Common myeloid progenitor, CD34-positive (primary cell): ENCODE measurements at regions not wholly inside any gene's neighbourhood (a gene's known extent, or its start where the extent isn't known, plus 50 kb on each side); places are given as distances from the start of the nearest gene placed in this dataset.

Source experiments
- CTCF ChIA-PET: fragments of 350-600 bp; sonication (Branson Sonifier 250); formaldehyde crosslinking; loops from one replicate; lab custom pipeline; 2021; ENCODE audit warnings: antibody characterized with exemption; lab: Charles Lee
- POLR2A ChIA-PET: fragments of 350-600 bp; sonication (Branson Sonifier 250); formaldehyde crosslinking; loops from one replicate; lab custom pipeline; 2021; ENCODE audit warnings: antibody characterized with exemption; lab: Charles Lee
- DNase-seq, 3 donors: peaks; one replicate each; pipeline versions ENCODE4 v3.0.0 to v3.0.0-alpha.2; 2013
- H3K27ac ChIP-seq, 2 experiments: 1 replicate in 1 of 2; 2 replicates in 1 of 2; pipeline ENCODE4 v1.7.0; 2013; ENCODE audit warnings: inconsistent platforms in 2 of 2, low read length in 2 of 2, mild to moderate bottlenecking in 2 of 2, low read depth in 1 of 2, moderate library complexity in 1 of 2; ENCODE audit not compliant: severe bottlenecking in 2 of 2, insufficient read depth in 1 of 2, poor library complexity in 1 of 2
- H3K27me3 ChIP-seq, 5 experiments: replicated peaks in 2 of 5; 1 replicate in 3 of 5; 2 replicates in 2 of 5; pipeline versions ENCODE4 v1.6.1 to v1.7.0; 2013; ENCODE audit warnings: low read length in 4 of 5, mild to moderate bottlenecking in 2 of 5, moderate library complexity in 2 of 5, inconsistent platforms in 1 of 5; ENCODE audit not compliant: insufficient read depth in 5 of 5, control insufficient read depth in 4 of 5
- H3K36me3 ChIP-seq, 4 experiments: 1 replicate in 2 of 4; 2 replicates in 2 of 4; pipeline versions ENCODE4 v1.6.1 to v1.7.0; 2013; ENCODE audit warnings: low read length in 3 of 4, control low read depth in 1 of 4, mild to moderate bottlenecking in 1 of 4; ENCODE audit not compliant: control insufficient read depth in 4 of 4, insufficient read depth in 4 of 4
- H3K4me1 ChIP-seq, 4 experiments: 1 replicate in 3 of 4; 2 replicates in 1 of 4; pipeline versions ENCODE4 v1.6.1 to v1.7.1; 2013; ENCODE audit warnings: low read length in 3 of 4, mild to moderate bottlenecking in 3 of 4, control low read depth in 1 of 4, inconsistent platforms in 1 of 4, moderate library complexity in 1 of 4; ENCODE audit not compliant: control insufficient read depth in 4 of 4, insufficient read depth in 4 of 4; ENCODE audit errors: control extremely low read depth in 1 of 4
- H3K4me3 ChIP-seq, 7 experiments: 1 replicate in 4 of 7; 2 replicates in 3 of 7; pipeline versions ENCODE4 v1.5.1 to v1.7.0; 2013; ENCODE audit warnings: mild to moderate bottlenecking in 7 of 7, low read length in 6 of 7, moderate library complexity in 6 of 7, inconsistent platforms in 2 of 7, low read depth in 2 of 7, control low read depth in 1 of 7; ENCODE audit not compliant: insufficient read depth in 4 of 7, control insufficient read depth in 1 of 7; ENCODE audit errors: extremely low read depth in 1 of 7
- H3K9me3 ChIP-seq, 5 experiments: 1 replicate in 4 of 5; 2 replicates in 1 of 5; pipeline versions ENCODE4 v1.6.1 to v1.7.1; 2013; ENCODE audit warnings: low read length in 4 of 5, mild to moderate bottlenecking in 2 of 5, inconsistent platforms in 1 of 5, low read depth in 1 of 5, moderate library complexity in 1 of 5; ENCODE audit not compliant: control insufficient read depth in 4 of 5, insufficient read depth in 2 of 5; ENCODE audit errors: control extremely low read depth in 1 of 5
- WGBS: methylation state at CpG from one replicate; pipeline ENCODE4 v1.1.5; 2013; ENCODE audit not compliant: insufficient coverage; 5-methylcytosine and 5-hydroxymethylcytosine counted together

DNA sequence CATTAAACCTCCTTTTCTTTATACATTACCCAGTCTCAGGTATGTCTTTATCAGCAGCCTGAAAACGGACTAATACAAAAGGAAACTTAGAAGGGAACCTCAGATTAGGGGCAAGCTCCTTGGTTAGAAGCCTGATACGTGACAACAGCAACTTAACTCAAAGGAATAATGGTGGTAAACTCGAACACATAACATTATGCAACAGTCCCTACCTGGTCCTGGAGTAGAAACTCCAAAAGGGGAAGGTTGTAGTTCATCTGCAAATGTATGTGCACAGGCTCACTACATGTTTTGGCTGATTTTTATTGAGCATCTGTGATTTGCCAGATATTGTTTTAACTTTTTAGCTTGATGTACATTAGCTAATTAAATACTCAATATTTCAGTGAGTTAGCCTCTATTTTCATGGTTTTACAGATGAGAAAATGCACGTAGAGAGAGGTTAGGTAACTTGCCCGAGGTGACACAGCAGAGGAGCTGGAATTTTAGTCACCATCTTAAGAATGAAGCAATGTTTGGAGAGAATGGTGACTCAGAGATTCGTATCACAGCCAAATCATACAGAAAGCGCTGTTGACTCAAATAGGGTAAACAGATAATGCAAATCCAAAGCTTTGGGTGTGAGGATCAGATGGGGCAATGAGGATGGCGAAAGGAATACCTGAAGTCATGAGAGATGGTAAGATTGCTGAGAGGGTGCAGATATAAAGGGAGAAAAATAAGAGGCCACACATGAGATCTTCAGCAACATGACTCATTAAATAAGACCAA lies 194.9 kb upstream of the RBFOX1 start:
- Histone ChIP-seq H3K27ac (no peak overlapping the region), H3K4me1 (no peaks in the 10 kb centered on the region), H3K36me3 (no peaks in the 10 kb centered on the region), H3K9me3 (no peaks in the 10 kb centered on the region), H3K27me3 (no peaks in the 10 kb centered on the region), H3K4me3 (no peak overlapping the region)
- CTCF ChIA-PET, result no interaction called here
- WGBS, result 88% methylated on average over 8 of the region's 8 CpGs
- DNase-seq, result no peak
- POLR2A ChIA-PET, result no interaction called here

DNA sequence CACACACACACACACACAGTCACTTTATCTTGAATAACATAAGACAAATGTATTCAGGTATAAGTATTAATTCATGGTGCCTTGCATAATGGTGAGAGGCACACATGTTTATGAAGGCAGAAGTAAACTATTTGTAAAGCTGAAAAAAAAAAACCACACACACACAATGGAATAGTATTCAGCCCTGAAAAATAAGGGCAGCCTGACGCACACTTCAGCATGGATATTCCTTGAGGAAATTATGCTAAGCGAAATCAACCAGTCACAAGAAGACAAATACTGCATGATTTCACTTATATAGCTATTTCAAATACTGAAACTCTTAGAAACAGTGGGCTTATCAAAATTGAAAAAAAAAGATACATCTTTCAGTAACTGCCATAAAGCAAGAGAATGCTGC lies 200.2 kb upstream of the RBFOX1 start:
- Histone ChIP-seq H3K27me3 (no peaks in the 10 kb centered on the region), H3K36me3 (no peaks in the 10 kb centered on the region), H3K4me1 (no peaks in the 10 kb centered on the region), H3K4me3 (no peak overlapping the region), H3K9me3 (no peaks in the 10 kb centered on the region), H3K27ac (no peak overlapping the region)
- CTCF ChIA-PET, result no interaction called here
- POLR2A ChIA-PET, result no interaction called here
- no peak for DNase-seq
- WGBS, result 100% methylated on average over 1 of the region's 2 CpGs

DNA sequence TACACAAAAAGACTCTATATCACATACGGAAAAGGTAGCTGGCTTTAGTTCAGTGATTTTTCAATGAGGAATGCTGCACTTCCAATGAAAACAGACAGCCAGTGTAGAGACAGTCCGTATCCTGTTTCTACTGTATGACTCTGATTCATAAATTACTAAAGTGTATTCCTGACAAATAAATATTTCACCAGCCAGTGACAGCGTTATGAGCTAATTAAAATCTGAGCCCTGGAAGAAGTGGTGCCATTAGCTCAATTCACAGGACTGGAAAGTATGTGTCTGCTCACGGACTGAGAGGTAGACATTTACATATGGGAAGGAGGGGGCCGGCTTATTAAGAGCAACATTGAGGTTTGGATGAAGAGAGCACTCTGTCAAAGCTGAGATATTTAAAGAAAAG lies 207.9 kb upstream of the RBFOX1 start:
- Histone ChIP-seq H3K9me3 (no peaks in the 10 kb centered on the region), H3K4me3 (no peak overlapping the region), H3K27me3 (no peaks in the 10 kb centered on the region), H3K4me1 (no peaks in the 10 kb centered on the region), H3K27ac (no peak overlapping the region), H3K36me3 (no peaks in the 10 kb centered on the region)
- POLR2A ChIA-PET, result no interaction called here
- 77% methylated on average over 4 of the region's 5 CpGs for WGBS
- no peak for DNase-seq
- CTCF ChIA-PET, result no interaction called here

DNA sequence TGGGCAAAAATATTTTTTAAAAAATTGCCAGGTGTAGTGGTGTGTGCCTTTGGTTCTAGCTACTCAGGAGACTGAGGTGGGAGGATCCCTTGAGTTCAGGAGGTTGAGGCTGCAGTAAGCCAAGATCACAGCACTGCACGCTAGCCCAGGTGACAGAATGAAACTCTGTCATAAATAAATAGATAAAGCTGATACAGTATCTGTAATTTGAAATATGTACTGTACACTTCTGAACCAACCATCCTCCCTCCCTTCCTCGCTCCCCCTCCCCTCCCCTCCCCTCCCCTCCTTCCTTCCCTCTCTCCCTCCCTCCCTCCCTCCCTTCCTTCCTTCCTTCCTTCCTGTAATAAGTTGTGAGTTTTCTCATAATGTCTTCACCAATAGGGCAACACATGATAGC lies 208.4 kb upstream of the RBFOX1 start:
- H3K27me3 ChIP-seq, result no peaks in the 10 kb centered on the region
- ChIA-PET POLR2A (no interaction called here), CTCF (no interaction called here)
- no peaks in the 10 kb centered on the region for H3K9me3 ChIP-seq
- no peaks in the 10 kb centered on the region for H3K36me3 ChIP-seq
- no peak overlapping the region for H3K4me3 ChIP-seq
- DNase-seq, result no peak
- no peaks in the 10 kb centered on the region for H3K4me1 ChIP-seq
- no CpG with 5 or more reads among the region's 2 CpGs for WGBS
- H3K27ac ChIP-seq, result no peak overlapping the region

DNA sequence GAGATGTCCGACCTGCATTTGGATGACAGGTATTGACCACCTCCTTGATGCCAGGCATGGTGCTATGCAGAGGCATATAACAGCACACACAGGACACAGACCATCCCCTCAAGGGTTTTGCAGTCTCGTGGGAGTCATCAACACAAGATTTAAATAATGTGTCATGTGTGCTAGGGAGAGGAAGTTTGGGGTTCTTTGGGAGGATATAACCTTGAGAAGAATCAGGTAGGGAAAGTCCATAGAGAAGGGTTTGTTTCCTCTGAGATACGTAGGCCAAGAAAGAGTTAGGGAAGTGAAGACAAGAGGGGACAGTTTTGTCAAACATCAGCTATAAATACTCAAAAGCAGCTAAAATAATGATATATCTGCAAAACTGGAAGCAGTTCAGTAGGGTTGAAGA lies 215.9 kb upstream of the RBFOX1 start:
- Histone ChIP-seq H3K4me1 (no peaks in the 10 kb centered on the region), H3K9me3 (no peaks in the 10 kb centered on the region), H3K27me3 (peaks cover 0 to 1% (median 0%) of the 10 kb centered on the region in 5 experiments), H3K27ac (no peak overlapping the region), H3K4me3 (no peak overlapping the region), H3K36me3 (no peaks in the 10 kb centered on the region)
- ChIA-PET CTCF (interaction anchor here (1.0 kb wide), 1 partner anchor 433 kb away, joined by 4 read pairs; no protein-coding TSS in a partner anchor), POLR2A (no interaction called here)
- whole genome bisulfite sequencing, result no CpG with 5 or more reads among the region's 3 CpGs
- no peak for DNase-seq

DNA sequence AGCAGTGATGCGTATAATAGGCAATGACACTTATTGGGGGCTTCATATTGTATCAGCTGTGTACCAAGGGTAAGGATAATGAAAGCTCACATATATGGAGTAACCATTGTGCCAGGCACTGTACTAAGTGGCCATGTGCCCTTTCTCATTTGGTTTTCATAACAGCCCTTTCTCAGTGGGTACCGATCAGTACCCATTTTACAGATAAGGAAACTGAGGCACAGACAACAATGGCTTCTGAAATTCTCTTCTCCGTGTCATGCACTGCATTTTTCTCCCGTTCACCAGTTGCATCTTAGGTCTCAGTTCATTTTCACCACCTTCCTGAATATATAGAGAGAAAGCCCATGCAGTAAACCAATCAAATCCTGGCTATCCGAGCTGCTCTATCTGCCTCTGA lies 216.7 kb upstream of the RBFOX1 start:
- Histone ChIP-seq H3K4me3 (no peak overlapping the region), H3K27me3 (peaks cover 0 to 1% (median 0%) of the 10 kb centered on the region in 5 experiments), H3K4me1 (no peaks in the 10 kb centered on the region), H3K36me3 (no peaks in the 10 kb centered on the region), H3K9me3 (no peaks in the 10 kb centered on the region), H3K27ac (no peak overlapping the region)
- 91% methylated on average over 4 of the region's 5 CpGs for WGBS
- ChIA-PET POLR2A (no interaction called here), CTCF (interaction anchor here (1.0 kb wide), 1 partner anchor 432 kb away, joined by 4 read pairs; no protein-coding TSS in a partner anchor)
- DNase-seq, result no peak

DNA sequence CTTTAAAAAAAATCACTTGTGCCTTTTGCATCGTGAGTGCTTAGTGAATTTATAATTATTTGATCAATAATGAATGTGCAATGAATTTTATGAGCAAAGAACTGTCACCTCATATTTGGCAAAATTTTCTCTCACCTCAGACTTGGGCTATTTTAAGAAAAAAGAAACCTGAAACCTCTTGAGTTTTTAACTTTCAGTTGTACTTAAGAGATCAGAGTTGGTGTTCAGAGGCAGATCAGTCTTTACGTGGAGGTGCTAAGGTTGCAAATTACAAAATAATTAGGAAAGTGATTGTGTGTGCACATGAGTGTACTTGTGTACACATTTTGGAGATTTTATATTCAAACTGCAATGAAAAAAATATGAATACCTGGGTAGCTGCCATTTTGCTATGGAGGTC lies 218.7 kb upstream of the RBFOX1 start:
- H3K27me3 ChIP-seq, result peaks cover 0 to 1% (median 0%) of the 10 kb centered on the region in 5 experiments
- no peaks in the 10 kb centered on the region for H3K36me3 ChIP-seq
- no peak overlapping the region for H3K27ac ChIP-seq
- ChIA-PET CTCF (no interaction called here), POLR2A (no interaction called here)
- 100% methylated on average over 1 of the region's 2 CpGs for WGBS
- DNase-seq, result no peak
- no peaks in the 10 kb centered on the region for H3K4me1 ChIP-seq
- no peak overlapping the region for H3K4me3 ChIP-seq
- H3K9me3 ChIP-seq, result no peaks in the 10 kb centered on the region
